Cardiac septum (tissue), 1 donor: ENCODE measurements at regions not wholly inside any gene's neighbourhood (a gene's known extent, or its start where the extent isn't known, plus 50 kb on each side); places are given as distances from the start of the nearest gene placed in this dataset.
"Not testable (repeated sequence)": the region's sequence is repeated elsewhere in the genome, so short reads cannot be mapped to it uniquely, and the experiment has no call there.

Experiments
- DNase-seq: peaks from one replicate; pipeline ENCODE4 v3.0.0-alpha.2; 2020; ENCODE audit warnings: low spot score
- intact Hi-C: fragments of 100-400 bp; cut with DNase I; formaldehyde crosslinking; loops from one replicate; pipeline ENCODE4 v1.14.0; 2022
- donor health status: DM: no; HTN: no; CAD: no.

DNA sequence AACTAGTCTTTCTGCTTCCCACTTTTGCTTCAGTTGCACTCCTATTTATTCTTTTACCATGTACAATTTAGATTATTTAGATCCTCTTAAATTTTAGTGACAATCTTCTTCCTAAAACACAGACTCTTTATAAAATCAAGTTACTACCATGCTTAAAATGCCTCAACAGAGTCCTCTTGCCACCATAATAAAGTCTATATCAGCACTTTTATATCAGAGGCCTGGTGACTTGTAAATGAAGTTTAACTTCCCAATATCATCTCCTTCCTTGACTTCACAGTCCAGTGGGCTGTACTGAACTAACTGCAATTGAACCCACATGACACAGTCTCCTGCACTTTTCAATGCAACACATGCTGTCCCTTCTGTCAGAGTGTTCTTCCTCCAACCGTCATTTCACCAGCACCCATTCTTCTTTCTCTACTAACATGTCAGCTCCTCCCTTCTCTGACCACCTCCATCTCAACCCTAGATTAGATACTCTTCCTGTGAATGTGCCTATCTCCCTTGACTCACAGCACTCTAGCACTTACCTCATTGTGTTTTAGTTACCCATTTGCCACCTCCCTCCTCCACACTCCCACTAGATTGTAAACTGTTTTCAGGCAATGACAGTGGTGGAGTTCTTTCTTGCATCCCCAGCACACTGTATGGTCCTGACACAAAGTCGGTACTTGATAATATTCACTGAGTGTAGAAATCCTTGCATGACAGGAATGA, 414.9 kb downstream of the SATB2 start:
- intact Hi-C loops, result no loop called here

DNA sequence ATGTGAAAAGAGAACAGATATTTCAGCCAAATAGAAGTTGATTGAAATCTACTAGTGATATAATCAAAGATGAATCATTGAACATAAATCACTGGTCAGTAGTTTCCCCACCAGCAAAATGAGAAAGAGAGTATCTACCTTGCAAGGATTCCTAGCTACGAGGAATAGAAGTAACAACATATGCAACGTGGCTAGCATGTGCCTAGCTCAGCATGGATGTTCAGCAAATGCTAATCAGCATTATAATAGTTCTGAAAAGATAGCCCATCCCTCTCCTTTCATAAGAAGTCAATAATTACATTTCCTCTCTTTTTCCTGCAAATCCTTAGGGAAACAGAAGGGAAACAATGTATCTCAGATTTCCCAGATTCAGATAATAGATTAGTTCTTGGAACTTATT, 417.2 kb downstream of the SATB2 start:
- intact Hi-C loops, result no loop called here
- no peak for DNase-seq

More for the DNA sequence above, 414.9 kb downstream of the SATB2 start:
- DNase-seq, result no peak

DNA sequence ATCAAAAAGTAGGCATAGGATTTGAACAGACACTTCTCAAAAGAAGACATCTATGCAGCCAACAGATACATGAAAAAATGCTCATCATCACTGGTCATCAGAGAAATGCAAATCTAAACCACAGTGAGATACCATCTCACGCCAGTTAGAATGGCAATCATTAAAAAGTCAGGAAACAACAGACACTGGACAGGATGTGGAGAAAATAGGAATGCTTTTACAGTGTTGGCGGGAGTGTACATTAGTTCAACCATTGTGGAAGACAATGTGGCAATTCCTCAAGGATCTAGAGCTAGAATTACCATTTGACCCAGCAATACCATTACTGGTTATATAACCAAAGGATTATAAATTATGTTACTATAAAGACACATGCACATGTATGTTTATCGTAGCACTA, 424.0 kb downstream of the SATB2 start:
- DNase-seq, intact Hi-C loops: not testable (repeated sequence)

DNA sequence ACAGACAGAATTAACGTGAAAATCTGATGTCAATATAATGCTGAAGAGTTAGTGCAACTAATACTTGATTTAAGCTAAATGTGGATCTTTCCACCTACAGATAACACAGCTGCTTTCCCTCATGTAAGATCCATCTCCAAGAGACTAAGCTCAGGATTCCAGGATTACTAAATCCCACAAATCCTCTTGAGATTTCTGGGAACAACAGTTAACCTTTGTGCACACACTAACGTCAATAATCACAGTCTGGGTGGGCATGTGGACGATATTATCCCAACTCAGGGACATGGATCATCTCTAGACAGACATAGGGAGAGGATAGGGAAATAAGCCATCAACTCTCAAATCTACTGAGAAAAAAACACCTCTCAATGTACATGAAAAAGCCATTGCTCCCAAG, 432.6 kb downstream of the SATB2 start:
- intact Hi-C loops, result no loop called here
- DNase-seq, result no peak

DNA sequence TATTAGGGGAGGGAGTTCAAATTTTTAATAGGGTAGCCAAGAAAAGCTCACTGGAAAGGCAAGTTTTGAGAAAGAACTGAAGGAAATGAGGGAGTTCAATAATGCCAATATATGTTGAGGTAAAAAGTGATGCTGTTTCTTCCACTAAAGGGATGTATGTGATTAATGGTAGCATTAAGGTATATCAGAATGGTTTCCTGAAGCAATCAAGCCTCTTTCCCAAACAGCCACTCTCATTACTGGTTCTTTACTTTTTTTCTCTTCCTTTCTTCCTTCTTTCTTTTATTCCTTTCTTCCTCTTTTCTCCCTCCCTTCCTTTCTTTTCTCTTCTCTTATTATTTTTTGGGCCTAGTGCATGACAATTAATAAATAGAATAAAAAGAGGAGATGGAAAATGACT, 433.5 kb downstream of the SATB2 start:
- no peak for DNase-seq
- intact Hi-C loops, result no loop called here

DNA sequence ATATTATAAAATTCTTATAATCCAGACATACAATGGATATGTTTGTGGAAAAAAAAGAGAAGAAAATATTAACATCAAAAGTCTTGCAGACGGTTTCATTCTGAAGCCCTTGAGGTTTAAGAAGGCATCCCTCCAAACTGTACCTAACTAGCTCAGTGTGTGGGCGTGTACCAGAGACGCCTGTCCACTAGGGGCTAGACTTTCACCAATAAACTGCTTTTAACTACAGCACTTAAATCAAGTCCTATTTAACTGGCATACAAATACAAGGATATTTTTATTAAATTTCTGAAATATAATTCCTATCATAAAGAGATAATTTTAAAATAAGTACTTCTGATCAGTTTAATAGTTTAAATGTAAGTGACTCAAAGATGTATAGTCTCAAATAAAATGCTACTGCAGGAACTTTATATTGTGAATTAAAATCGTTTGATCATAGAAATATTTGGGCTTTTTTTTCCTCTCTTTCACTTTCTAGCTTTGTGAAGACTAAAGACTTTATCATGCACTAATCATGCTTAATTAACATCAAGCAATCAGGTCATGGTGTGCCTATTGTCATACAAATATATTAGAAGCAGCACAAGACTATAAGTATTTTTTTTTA, 437.7 kb downstream of the SATB2 start:
- intact Hi-C loops, result no loop called here
- DNase-seq, result no peak

DNA sequence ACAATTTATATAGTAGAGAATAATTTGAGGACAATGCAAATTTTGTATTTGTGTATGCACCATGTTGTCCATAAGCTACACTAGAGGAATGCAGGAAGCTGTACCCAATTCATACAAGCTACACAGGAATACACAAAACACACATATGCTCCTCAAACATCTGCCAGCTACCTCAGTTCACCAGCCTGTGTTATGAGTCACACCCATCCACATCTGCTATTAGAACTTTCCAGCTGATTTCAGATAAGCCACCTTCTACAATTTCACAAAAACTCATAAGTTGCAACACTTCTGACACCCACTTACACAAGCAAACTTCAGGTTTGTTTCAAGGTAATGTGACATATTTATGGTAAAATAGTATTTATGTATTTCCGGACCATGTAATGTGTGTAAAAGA, 438.9 kb downstream of the SATB2 start:
- intact Hi-C loops, result no loop called here
- DNase-seq, result no peak

DNA sequence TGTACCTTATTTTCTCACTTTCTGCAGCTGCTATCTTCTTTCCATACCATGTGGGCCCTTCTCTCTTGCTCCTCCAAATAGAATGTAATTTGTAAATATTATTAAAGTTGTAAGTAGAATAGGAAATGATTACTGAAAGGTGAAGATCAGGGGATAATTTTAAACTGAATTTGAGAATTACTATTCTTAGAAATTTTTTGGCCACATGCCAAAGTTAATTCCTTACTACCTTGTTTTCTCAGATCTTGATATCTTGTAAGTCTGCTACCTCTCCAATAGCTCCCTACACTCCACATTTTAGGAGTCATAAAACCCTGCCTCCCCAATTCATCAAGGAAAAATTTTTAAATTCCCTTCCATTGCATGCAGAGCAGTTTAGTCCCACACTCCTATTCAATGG, 442.7 kb downstream of the SATB2 start:
- intact Hi-C loops, result no loop called here
- no peak for DNase-seq

DNA sequence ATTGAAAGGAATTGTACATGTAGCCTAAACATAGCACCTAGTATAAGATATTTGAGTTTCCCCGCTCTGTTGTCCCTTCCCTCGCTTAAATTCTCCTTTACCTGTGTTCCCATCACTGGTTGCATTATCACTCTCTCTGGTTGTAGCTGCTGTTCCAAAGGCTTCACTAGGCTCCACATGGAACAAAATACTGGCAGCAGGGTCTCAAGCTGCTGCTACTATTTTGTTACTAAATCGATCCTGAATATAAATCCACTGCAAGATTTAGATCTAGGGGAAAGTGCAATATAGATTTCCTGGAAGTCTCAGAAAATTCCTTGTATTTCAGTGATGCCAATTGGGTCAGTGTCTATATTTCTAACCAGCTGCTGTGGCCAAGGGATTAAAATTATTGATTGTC, 443.5 kb downstream of the SATB2 start:
- intact Hi-C loops, result no loop called here
- DNase-seq, result no peak

DNA sequence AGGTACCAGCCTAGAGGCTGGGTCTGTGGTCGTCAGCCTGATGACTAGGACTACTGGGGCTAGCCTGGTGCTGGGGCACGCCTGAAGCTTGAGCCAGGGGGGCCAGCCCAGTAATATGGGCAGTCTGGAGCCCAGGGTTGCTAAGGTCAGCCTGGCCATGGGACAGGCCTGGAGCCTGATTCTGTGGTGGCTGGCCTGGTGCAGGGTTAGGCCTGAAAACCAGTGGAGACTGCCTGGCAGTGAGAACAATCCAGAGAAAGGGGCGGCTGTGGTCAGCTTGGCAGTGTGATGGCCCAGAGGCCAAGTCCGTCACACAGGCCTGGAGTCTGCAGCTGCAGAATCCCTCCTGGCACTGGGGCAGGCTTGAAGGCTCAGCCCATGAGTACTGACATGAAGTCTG, 445.8 kb downstream of the SATB2 start:
- intact Hi-C loops, result no loop called here
- DNase-seq, result no peak

DNA sequence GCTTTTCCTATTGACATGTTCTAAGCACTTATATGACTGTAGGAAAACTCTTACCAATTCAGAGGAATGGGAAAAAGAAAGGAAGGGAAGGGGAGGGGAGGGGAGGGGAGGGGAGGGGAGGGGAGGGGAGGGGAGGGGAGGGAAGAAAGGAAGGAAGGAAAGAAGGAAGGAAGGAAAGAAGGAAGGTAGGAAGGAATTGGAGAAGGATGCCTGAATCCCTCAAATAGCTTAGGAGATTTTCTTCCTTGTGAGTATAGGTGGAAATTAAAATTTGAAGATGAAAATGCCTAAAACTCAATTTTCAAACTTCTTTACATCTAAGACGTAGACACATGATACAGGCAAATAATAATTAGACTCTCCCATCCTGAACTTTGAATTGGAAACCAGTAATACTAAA, 463.1 kb downstream of the SATB2 start:
- DNase-seq, result no peak
- intact Hi-C loops, result no loop called here

DNA sequence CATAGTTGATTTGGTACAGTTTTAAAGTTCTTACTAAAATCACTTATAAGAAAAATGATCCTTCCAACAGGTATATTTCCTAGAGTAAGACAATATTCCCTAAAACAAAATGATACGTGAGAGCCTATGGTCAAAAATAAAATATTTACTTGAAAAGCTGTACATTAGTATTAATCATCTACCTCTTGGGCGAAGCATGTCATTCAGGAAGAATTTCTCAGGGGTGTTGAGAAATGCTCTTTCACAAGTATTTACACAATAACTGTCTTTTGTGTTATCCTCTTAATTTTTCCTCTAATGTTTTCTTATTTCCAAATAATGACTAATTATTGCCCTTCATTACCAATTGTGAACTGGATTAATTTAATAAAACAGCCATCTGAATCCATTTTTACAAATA, 466.3 kb downstream of the SATB2 start:
- DNase-seq, result no peak

DNA sequence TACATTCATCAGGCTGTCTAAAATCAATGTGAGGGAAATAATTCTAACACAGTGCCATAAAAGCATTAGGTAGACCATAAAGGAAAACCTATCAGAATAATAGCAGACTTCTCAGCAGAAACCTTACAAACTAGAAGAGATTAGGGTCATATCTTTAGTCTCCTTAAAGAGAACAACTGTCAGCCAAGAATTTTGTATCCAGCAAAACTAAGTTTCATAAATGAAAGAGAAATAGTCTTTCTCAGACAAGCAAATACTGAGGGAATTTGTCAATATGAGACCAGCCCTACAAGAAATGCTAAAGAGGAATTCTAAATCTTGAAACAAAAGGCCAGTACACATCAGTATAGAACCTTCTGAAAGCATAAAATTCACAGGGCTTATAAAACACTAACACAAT, 482.0 kb downstream of the SATB2 start:
- intact Hi-C loops, result no loop called here
- no peak for DNase-seq

More for the DNA sequence above, 466.3 kb downstream of the SATB2 start:
- intact Hi-C loops, result no loop called here

DNA sequence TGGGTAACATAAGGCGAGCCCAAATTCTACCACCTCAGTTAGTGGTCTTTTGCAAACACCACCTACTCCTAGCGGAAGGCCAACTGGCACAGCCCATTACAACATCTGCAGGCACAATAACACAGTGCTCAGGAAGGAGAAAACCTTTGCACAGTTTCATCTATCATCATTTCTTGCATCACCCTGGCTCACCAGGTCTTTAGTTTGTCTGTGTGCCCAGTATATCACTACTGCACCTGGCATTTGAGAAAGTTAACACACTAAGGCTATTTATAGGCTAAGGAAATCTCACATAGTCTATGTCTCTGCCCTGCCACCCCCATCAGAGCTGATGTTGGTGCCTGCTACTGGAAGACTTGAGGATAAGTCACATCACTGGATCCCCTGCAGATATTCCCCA, 484.0 kb downstream of the SATB2 start:
- DNase-seq, result no peak
- intact Hi-C loops, result no loop called here

DNA sequence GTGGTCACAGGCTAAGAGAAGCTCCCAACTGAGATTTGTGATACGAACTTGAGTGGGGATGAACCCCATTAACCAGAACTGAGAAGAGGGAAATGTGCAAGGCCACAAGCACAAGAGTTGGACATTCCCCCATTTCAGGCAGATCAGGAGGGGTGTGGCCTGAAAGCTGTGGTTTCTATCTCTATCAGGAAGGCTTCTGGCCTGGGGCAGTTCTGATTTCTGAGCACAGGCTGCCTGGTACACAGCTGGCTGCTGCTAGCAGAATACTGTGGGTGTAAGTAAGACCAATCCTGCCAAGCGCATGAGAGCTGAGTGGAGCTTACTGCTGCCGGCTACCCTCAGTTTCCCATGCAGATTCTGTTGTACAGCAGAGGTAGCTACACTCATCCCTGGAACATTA, 484.6 kb downstream of the SATB2 start:
- intact Hi-C loops, result no loop called here
- DNase-seq, result no peak

DNA sequence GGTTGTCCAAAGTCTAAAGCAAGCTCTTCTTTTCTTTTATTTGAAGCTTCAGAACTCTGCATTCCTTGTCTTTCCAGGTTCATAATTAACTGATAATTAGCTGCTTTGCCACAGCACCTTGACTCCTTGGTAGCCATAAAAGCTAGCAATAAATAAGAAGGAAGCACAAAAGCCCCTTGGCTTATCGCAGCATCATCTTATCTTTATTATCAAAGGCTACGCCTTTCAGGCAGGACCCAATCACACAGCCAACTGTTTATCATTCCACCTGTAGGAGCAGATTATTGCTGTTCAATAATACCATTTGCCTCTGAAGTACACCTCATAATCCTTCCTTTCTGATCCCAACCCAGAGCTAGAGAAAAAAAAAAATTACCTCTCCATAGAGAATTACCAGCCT, 489.2 kb downstream of the SATB2 start:
- intact Hi-C loops, result no loop called here
- DNase-seq, result no peak

DNA sequence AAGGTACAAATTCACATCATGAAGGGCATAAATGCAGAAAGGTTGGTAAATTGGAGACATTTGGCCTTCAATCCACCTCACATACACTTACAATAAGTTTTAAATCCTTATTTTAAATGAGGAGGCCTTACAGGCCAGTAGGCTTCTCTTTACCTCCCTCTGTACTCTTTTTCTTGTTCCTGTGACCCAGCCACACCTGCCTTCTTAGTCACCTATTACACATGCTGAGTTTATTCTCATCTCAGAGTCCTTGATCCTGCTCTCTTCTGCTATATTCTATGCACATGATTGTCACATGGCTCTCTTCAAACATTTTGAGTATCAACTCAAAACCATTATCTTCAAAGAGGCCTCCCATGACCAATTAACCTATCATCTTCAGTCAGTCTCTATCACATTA, 491.5 kb downstream of the SATB2 start:
- DNase-seq, result no peak
- intact Hi-C loops, result no loop called here

DNA sequence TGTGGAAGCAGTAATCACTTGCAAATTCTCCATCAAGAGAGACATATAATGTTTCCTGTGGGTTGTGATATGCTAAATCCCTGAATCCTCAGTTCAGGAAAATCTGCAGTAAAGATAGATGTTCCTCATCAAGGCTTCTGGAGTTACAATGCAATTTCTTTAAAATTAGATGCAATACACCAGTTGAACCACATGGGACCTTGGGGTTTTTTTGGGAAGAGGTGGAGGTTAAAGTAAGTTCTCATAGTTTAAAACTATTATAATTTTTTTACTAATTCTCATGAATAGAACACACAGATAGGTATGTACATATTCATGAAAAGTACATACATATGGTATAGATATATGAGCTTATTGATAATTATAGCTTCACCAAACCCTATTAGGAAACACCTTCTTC, 496.2 kb downstream of the SATB2 start:
- no peak for DNase-seq
- intact Hi-C loops, result no loop called here

DNA sequence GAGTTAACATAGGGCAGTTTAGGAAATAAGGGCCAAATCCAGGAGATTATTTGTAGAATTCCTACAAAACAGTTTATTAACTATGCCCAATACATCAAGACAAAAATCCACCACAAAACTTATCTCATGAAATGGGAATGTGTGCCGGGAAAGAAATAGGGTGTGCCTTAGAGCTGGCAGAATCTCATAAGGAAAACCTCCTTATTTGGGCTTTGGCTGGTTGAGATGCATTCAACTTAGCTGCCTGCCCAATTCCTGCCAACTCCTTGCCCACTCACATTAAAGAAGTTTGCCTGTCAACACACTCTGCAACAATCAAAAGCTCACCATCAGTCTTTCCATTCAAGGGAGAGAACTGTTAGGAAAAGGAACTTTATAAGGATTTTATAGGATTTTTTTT, 500.6 kb downstream of the SATB2 start:
- intact Hi-C loops, result no loop called here

DNA sequence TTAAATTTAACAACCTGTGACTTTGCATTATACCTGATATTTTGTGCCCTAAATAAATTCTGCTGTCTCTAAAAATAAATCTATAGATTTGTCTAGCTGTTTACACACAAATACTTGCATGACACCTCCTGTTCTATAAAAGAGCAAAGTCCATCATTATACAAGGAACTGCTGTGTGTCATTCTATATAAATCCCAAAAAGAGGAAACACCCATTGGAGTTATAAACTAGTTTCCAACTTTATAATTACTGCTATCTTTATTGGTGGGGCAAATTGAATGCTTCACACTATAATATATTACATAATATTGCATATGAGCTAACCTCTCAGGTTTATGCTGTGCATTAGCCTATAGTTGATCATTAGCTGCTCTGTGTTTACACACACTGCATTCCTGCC, 504.4 kb downstream of the SATB2 start:
- intact Hi-C loops, result no loop called here
- no peak for DNase-seq

More for the DNA sequence above, 500.6 kb downstream of the SATB2 start:
- DNase-seq, result no peak

DNA sequence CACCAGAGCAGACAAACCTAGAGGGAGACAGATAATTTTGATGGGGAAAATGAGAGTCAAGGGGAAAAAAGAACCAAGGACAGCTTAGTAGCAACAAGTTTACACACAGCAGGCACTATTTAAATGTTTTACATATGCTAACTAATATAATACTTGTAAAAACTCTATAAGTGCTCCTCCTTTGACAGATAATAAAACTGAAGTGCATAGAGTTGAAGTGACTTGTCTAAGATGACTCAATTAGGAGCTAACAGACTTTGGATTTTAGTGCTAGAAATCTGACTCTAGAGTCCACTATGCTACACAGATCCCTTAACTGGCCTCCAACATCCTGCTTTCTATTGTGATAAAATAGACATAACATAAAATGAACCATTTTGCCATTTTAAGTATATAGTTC, 506.9 kb downstream of the SATB2 start:
- DNase-seq, result no peak
- intact Hi-C loops, result no loop called here

DNA sequence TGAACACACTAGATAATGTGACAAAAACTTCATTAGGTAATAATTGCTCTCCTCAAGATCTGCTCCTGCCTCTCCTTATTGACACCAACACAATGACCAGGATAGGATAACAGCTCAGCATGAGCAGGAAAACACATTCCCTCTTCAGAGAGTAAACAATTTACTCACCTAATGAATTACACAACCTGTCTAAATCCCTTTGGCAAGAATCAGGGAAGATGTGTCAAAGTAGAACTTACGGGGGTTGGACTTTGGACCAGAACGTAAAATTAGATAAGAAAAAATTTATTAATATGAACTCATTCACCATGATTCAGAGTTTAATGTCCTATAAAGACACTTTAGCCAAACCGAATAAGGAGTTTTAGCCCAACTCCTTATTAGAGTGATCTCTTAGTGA, 512.2 kb downstream of the SATB2 start:
- intact Hi-C loops, result no loop called here

More for the DNA sequence above, 512.2 kb downstream of the SATB2 start:
- DNase-seq, result no peak
